ENCODE measurements at regions not wholly inside any gene's neighbourhood (a gene's known extent, or its start where the extent isn't known, plus 50 kb on each side); places are given as distances from the start of the nearest gene placed in this dataset.

- no peak overlapping the region for H3K27ac ChIP-seq
- no peaks in the 10 kb centered on the region for H3K9me3 ChIP-seq
- no peak for DNase-seq
These were observed 93.2 kb downstream of the GASK1B start for GRCh38 chr4:158079661-158080060.

GRCh38 chr4:158077835-158078234 is 95.0 kb downstream of the GASK1B start:
- Histone ChIP-seq H3K4me3 (no peak overlapping the region), H3K4me1 (no peaks in the 10 kb centered on the region), H3K36me3 (no peaks in the 10 kb centered on the region), H3K27me3 (no peaks in the 10 kb centered on the region), H3K9me3 (no peaks in the 10 kb centered on the region), H3K27ac (no peak overlapping the region)
- DNase-seq: no peak
- TF ChIP-seq CTCF (IDR thresholded peaks at IDR 0.05) (no peak), POLR2A (IDR thresholded peaks at IDR 0.05) (no peak)

More at GRCh38 chr4:158079661-158080060, 93.2 kb downstream of the GASK1B start:
- Histone ChIP-seq H3K4me3 (no peak overlapping the region), H3K4me1 (no peaks in the 10 kb centered on the region), H3K36me3 (no peaks in the 10 kb centered on the region), H3K27me3 (no peaks in the 10 kb centered on the region)
- TF ChIP-seq POLR2A (IDR thresholded peaks at IDR 0.05) (no peak), CTCF (IDR thresholded peaks at IDR 0.05) (no peak)

DNA sequence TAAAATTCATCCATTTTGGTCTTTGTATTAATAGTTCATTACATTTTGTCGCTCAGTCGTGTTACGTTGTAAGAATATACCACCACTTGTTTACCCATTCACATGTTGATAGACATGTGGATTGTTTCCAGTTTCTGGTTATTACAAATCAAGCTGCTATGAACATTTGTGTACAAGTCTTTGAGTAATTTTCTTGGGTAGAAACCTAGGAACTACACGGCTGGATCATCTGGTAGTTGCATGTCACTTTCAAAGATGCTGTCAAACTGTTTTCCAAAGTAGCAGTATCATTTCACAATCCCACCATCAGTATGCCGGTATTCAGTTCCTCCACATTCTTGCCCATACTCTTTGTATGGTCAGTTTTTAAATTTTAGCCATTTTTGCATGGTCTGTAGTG is 98.0 kb downstream of the GASK1B start:
- Histone ChIP-seq H3K4me3 (no peak overlapping the region), H3K27ac (no peak overlapping the region), H3K4me1 (no peaks in the 10 kb centered on the region), H3K36me3 (no peaks in the 10 kb centered on the region), H3K27me3 (no peaks in the 10 kb centered on the region), H3K9me3 (no peaks in the 10 kb centered on the region)
- TF ChIP-seq POLR2A (IDR thresholded peaks at IDR 0.05): no peak
- no peak for TF ChIP-seq CTCF (IDR thresholded peaks at IDR 0.05)
- no peak for DNase-seq

DNA sequence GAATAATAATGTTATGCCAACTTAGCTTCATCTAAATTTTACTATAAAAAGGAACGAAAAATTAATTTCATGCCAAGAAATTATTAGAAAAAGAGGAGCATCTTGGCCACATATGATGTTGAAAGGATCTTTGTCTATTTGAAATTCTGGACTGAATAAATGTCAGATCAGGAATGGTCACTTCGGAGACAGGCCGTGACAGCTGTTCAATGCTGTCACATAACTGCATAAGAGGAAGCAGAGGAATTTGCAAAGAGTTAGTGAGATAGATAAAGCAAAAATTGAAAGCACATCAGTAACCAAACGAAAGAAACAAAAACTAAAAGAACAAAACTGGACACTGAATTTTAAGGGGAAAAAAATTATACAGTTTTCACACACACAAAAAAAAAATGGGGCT is 100.9 kb downstream of the GASK1B start:
- H3K9me3 ChIP-seq: no peaks in the 10 kb centered on the region
- no peak overlapping the region for H3K4me3 ChIP-seq
- no peak for TF ChIP-seq POLR2A (IDR thresholded peaks at IDR 0.05)
- no peak for TF ChIP-seq CTCF (IDR thresholded peaks at IDR 0.05)
- H3K4me1 ChIP-seq: no peaks in the 10 kb centered on the region
- no peaks in the 10 kb centered on the region for H3K27me3 ChIP-seq
- no peak for DNase-seq
- H3K36me3 ChIP-seq: no peaks in the 10 kb centered on the region
- no peak overlapping the region for H3K27ac ChIP-seq

DNA sequence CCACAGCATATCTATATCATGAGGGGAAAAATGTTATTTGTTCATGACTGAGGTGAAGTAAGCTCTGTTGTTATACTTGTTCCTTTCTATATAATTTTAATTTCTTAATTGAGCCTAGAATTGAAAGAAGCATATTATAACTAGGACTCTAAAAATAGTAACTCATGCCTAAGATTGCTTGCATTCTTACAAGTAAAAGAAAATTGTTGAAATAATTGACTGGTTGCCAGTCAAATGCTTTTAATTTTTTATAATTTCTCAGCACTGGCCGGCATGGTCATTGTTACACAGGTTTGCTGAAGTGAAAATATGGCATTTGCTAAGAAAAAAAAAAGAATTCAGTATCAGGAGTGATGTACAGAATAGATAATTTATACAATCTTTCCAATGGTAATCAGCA is 104.8 kb downstream of the GASK1B start:
- DNase-seq: no peak
- H3K27ac ChIP-seq: no peak overlapping the region
- no peaks in the 10 kb centered on the region for H3K36me3 ChIP-seq
- no peaks in the 10 kb centered on the region for H3K4me1 ChIP-seq
- TF ChIP-seq POLR2A (IDR thresholded peaks at IDR 0.05) (no peak), CTCF (IDR thresholded peaks at IDR 0.05) (no peak)
- H3K27me3 ChIP-seq: no peaks in the 10 kb centered on the region
- no peak overlapping the region for H3K4me3 ChIP-seq
- no peaks in the 10 kb centered on the region for H3K9me3 ChIP-seq

- Histone ChIP-seq H3K9me3 (no peaks in the 10 kb centered on the region), H3K4me1 (no peaks in the 10 kb centered on the region), H3K27ac (no peak overlapping the region), H3K4me3 (no peak overlapping the region), H3K27me3 (no peaks in the 10 kb centered on the region), H3K36me3 (no peaks in the 10 kb centered on the region)
- TF ChIP-seq CTCF (IDR thresholded peaks at IDR 0.05): no peak
- no peak for TF ChIP-seq POLR2A (IDR thresholded peaks at IDR 0.05)
- DNase-seq: no peak
These were observed 105.2 kb downstream of the GASK1B start for GRCh38 chr4:158067646-158068045.
